ENCODE measurements at regions not wholly inside any gene's neighbourhood (a gene's known extent, or its start where the extent isn't known, plus 50 kb on each side); places are given as distances from the start of the nearest gene placed in this dataset.

DNA sequence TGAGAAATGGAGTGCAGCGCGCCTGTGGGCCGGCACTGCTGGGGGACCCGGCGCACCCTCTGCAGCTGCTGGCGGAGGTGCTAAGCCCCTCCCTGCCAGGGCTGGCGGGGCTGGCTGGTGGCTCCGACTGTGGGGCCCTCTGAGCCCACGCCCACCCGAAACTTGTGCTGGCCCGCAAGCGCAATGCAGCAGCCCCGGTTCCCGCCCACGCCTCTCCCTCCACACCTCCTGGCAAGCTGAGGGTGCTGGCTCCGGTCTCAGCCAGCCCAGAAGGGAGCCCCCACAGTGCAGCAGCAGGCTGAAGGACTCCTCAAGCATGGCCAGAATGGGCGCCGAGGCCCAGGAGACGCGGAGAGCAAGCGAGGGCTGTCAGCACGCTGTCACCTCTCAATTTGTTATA is 1063.0 kb upstream of the AUTS2 start:
- TF ChIP-seq CTCF (IDR thresholded peaks at IDR 0.05) (no peak), EP300 (IDR thresholded peaks at IDR 0.05) (no peak)

Data from gastroesophageal sphincter (tissue), 3 donors.